Lung (tissue), 11 donors: ENCODE measurements at regions not wholly inside any gene's neighbourhood (a gene's known extent, or its start where the extent isn't known, plus 50 kb on each side); places are given as distances from the start of the nearest gene placed in this dataset.
"Not testable (repeated sequence)": the region's sequence is repeated elsewhere in the genome, so short reads cannot be mapped to it uniquely, and the experiment has no call there.

Experiments
- ATAC-seq: fragments of 200-7000 bp; cut with Tn5 transposase; one replicate; pipeline ENCODE4 v1.9.1; 2020; ENCODE audit warnings: moderate number of reproducible peaks; ENCODE audit not compliant: insufficient read depth, low FRiP score
- DNase-seq, 3 donors: peaks; one replicate each; pipeline ENCODE4 v3.0.0-alpha.2; 2013 to 2017
- H3K27ac ChIP-seq, 2 donors: one replicate each; pipeline ENCODE4 v1.5.1; 2013; ENCODE audit warnings: mild to moderate bottlenecking in 2 of 2, moderate library complexity in 2 of 2, control low read depth in 1 of 2, inconsistent platforms in 1 of 2, low read depth in 1 of 2, low read length in 1 of 2
- H3K27me3 ChIP-seq, 3 donors: one replicate each; pipeline ENCODE4 v1.5.1; 2013; ENCODE audit warnings: low read length in 2 of 3; ENCODE audit not compliant: control insufficient read depth in 3 of 3, insufficient read depth in 3 of 3
- H3K36me3 ChIP-seq, 4 donors: one replicate each; pipeline ENCODE4 v1.5.1; 2013; ENCODE audit warnings: low read length in 4 of 4, mild to moderate bottlenecking in 1 of 4, moderate library complexity in 1 of 4; ENCODE audit not compliant: control insufficient read depth in 4 of 4, insufficient read depth in 4 of 4
- H3K4me1 ChIP-seq, 5 donors: one replicate each; pipeline ENCODE4 v1.5.1; 2013; ENCODE audit warnings: low read length in 5 of 5, mild to moderate bottlenecking in 2 of 5, moderate library complexity in 1 of 5; ENCODE audit not compliant: control insufficient read depth in 5 of 5, insufficient read depth in 5 of 5
- H3K4me3 ChIP-seq: one replicate; pipeline ENCODE4 v1.5.1; 2013; ENCODE audit warnings: mild to moderate bottlenecking, control low read depth, moderate library complexity
- H3K9ac ChIP-seq, 2 donors: one replicate each; pipeline ENCODE4 v1.5.1; 2013; ENCODE audit warnings: low read length in 2 of 2, control low read depth in 1 of 2; ENCODE audit not compliant: insufficient read depth in 1 of 2
- H3K9me3 ChIP-seq, 4 donors: one replicate each; pipeline ENCODE4 v1.5.1; 2013; ENCODE audit warnings: low read length in 3 of 4, mild to moderate bottlenecking in 1 of 4, moderate library complexity in 1 of 4; ENCODE audit not compliant: control insufficient read depth in 4 of 4, insufficient read depth in 3 of 4
- WGBS, 2 donors: extraction: QIAGEN DNeasy Blood & Tissue Kit; methylation state at CpG; one replicate each; pipeline ENCODE4 v1.1.7; 2013; 5-methylcytosine and 5-hydroxymethylcytosine counted together
- TF ChIP-seq, protein P1 (sequence below): IDR thresholded peaks from 2 replicates; pipeline ENCODE4 v1.5.1; 2012; ENCODE audit warnings: mild to moderate bottlenecking; ENCODE audit errors: control extremely low read depth, extremely low read depth
- donor health status: control.
- donor health status: control.
- donor health status: Bipolar disorder and iron deficiency.
- donor health status: healthy.
- donor health status: DM: yes; HTN: yes; CAD: no.

DNA sequence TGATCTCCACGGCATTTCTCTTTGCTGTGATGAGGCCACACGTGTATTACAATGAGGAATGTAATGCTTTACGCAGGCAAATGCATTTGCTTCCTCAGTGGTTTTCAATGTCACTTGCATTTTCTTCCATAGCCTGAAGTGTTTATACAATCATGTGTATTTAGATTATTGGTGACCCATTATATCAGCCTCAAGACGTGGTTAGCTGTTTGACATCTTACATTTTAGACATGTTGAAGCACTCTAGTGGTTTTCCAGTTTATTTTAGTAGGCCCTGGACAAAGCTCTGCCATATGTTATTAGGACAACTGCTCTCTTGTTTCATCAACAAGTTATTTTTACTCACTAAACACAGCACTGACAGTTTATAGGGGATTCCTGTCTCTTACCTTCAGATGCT is 200.4 kb downstream of the UTRN start:
- no peaks in the 10 kb centered on the region for H3K4me1 ChIP-seq
- TF ChIP-seq, protein P1, sequence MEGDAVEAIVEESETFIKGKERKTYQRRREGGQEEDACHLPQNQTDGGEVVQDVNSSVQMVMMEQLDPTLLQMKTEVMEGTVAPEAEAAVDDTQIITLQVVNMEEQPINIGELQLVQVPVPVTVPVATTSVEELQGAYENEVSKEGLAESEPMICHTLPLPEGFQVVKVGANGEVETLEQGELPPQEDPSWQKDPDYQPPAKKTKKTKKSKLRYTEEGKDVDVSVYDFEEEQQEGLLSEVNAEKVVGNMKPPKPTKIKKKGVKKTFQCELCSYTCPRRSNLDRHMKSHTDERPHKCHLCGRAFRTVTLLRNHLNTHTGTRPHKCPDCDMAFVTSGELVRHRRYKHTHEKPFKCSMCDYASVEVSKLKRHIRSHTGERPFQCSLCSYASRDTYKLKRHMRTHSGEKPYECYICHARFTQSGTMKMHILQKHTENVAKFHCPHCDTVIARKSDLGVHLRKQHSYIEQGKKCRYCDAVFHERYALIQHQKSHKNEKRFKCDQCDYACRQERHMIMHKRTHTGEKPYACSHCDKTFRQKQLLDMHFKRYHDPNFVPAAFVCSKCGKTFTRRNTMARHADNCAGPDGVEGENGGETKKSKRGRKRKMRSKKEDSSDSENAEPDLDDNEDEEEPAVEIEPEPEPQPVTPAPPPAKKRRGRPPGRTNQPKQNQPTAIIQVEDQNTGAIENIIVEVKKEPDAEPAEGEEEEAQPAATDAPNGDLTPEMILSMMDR, result no peak
- WGBS, 2 donors, result 85 to 97% methylated on average over 4 of the region's 4 CpGs
- H3K27ac ChIP-seq, result no peak overlapping the region
- no peak overlapping the region for H3K4me3 ChIP-seq
- H3K9me3 ChIP-seq, result no peaks in the 10 kb centered on the region
- no peak for ATAC-seq
- H3K27me3 ChIP-seq, result no peaks in the 10 kb centered on the region
- no peak overlapping the region for H3K9ac ChIP-seq
- DNase-seq, result no peak
- peaks cover 14 to 27% (median 21%) of the 10 kb centered on the region in 4 donors for H3K36me3 ChIP-seq

DNA sequence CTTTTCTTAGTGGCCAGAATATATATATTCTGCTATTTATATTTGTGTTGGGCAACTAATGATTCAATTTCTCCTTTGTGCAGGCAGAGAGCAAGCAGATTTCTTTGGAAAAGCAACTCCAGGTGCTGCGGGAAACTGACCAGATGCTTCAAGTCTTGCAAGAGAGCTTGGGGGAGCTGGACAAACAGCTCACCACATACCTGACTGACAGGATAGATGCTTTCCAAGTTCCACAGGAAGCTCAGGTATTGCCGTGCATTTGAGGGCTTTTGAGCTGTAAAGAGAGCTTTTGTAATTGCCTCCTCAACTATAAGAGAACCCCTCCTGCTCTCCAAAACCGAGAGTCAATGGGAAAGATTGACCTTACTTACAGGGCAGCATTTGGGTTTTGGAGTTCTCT is 203.5 kb downstream of the UTRN start:
- WGBS, 2 donors, result 74 to 87% methylated on average over 3 of the region's 3 CpGs
- H3K36me3 ChIP-seq, result peaks cover 18 to 35% (median 28%) of the 10 kb centered on the region in 4 donors

DNA sequence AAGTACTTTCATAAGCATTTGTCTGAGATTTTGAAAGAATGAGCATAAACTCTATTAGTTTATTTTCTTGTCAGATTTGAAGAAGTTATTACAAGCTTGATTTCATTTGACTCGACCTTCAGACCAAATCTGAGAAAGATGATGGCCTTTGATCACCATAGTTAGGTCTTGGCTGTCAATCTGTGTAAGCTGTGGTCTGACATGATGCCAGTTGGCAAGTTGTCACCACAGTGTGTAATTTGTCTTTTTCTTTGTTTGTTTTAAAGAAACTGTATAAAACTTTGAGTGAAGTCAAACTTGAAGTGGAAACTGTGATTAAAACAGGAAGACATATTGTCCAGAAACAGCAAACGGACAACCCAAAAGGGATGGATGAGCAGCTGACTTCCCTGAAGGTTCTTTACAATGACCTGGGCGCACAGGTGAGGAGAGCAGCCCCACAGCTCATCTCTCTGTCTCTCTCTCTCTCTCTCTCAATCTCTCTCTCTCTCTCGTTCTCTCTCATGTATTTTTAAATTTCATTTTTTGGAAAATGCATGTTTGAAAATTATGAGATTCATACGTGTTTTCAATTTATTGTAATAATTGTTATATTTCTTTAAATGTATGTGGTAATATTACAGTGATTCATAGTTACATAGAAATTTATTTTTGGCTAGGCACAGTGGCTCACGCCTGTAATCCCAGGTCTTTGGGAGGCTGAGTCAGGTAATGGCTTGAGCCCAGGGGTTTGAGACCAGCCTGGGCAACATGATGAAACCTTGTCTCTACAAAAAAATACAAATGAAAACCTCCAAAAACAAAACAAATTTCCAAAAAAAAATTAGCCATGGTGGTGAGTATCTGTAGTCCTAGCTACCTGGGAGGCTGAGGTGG is 208.1 kb downstream of the UTRN start:
- TF ChIP-seq, protein P1, result no peak
- 83 to 94% methylated on average over 6 of the region's 6 CpGs for WGBS, 2 donors

More for the DNA sequence above, 203.5 kb downstream of the UTRN start:
- H3K9me3 ChIP-seq, result no peaks in the 10 kb centered on the region
- TF ChIP-seq, protein P1, result no peak
- no peak overlapping the region for H3K27ac ChIP-seq
- ATAC-seq (no peak), DNase-seq (no peak)
- H3K9ac ChIP-seq, result no peak overlapping the region
- no peak overlapping the region for H3K4me3 ChIP-seq
- H3K27me3 ChIP-seq, result no peaks in the 10 kb centered on the region
- H3K4me1 ChIP-seq, result no peaks in the 10 kb centered on the region

DNA sequence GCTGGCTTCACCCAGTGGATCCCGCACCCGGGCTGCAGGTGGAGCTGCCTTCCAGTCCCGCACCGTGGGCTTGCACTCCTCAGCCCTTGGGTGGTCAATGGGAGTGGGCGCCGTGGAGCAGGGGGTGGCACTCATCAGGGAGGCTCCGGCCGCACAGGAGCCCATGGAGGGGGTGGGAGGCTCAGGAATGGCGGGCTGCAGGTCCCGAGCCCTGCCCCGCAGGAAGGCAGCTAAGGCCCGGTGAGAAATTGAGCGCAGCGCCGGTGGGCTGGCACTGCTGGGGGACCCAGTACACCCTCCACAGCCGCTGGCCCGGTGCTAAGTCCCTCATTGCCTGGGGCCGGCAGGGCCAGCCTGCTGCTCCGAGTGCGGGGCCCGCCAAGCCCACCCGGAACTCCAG is 209.9 kb downstream of the UTRN start:
- not testable (repeated sequence) for H3K9ac ChIP-seq, H3K4me3 ChIP-seq, H3K9me3 ChIP-seq, H3K27ac ChIP-seq, H3K27me3 ChIP-seq, ATAC-seq, H3K4me1 ChIP-seq, DNase-seq
- H3K36me3 ChIP-seq, result peaks cover 14 to 25% (median 21%) of the 10 kb centered on the region in 4 donors
- 98 to 99% methylated on average over 22 of the region's 22 CpGs for WGBS, 2 donors

More for the DNA sequence above, 208.1 kb downstream of the UTRN start:
- no peaks in the 10 kb centered on the region for H3K27me3 ChIP-seq
- ATAC-seq (no peak), DNase-seq (peak in 2 of 3 donors; percentile 25 to 29)
- H3K4me3 ChIP-seq, result no peak overlapping the region
- H3K9me3 ChIP-seq, result no peaks in the 10 kb centered on the region
- peaks cover 14 to 30% (median 21%) of the 10 kb centered on the region in 4 donors for H3K36me3 ChIP-seq
- no peak overlapping the region for H3K9ac ChIP-seq
- H3K4me1 ChIP-seq, result no peaks in the 10 kb centered on the region
- no peak overlapping the region for H3K27ac ChIP-seq
